ENCODE measurements at regions not wholly inside any gene's neighbourhood (a gene's known extent, or its start where the extent isn't known, plus 50 kb on each side); places are given as distances from the start of the nearest gene placed in this dataset.
"Not testable (repeated sequence)": the region's sequence is repeated elsewhere in the genome, so short reads cannot be mapped to it uniquely, and the experiment has no call there.

DNA sequence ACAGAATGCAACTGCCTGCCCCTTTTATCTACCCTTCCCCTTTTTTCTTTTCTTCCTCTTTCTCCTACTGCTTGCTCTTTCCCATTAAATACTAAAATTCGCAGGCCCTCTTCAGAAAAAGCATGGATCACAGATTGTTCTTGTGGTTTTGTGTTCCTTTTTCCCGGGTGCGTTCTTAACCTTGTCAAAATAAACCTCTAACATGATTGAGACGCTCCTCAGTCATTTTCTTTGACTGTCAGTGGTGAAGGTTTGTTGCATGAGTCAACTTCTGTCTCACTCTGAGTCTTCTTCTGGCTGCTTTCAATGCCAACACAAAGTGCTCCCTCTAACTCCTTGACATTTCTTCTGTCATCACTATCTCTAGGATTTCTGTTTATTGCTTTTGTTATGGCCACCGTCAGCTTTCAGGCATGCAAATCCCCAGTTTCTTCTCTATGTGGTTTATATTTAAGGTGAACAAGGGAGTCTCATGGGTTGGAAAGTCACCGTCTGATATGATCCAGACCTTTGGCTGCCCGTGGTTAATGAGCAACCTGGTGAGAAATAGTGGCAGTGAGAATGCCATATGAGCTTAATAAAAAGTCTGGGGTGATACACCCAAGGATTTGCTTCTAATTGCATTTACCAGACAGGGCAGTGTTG lies 338.4 kb downstream of the CNTNAP3B start:
- H3K4me1 ChIP-seq, POLR2A ChIA-PET, H3K9me3 ChIP-seq, H3K4me3 ChIP-seq, H3K27ac ChIP-seq, H3K4me2 ChIP-seq, CTCF ChIA-PET, FAIRE-seq: not testable (repeated sequence)
- WGBS (ENCODE audit: missing lambda C conversion rate): 5% methylated on average over 6 of the region's 7 CpGs
- DNase-seq (ENCODE audit: low read depth in 1 of 2, low spot score in 1 of 2): peak in 1 of 2 experiments; percentile 29
- ATAC-seq: peak; percentile 74 to 80
- TF ChIP-seq GATA3 (IDR thresholded peaks at IDR 0.05; ENCODE audit: borderline replicate concordance): peak; percentile 18; the same call in 1 of the 2 replicates

DNA sequence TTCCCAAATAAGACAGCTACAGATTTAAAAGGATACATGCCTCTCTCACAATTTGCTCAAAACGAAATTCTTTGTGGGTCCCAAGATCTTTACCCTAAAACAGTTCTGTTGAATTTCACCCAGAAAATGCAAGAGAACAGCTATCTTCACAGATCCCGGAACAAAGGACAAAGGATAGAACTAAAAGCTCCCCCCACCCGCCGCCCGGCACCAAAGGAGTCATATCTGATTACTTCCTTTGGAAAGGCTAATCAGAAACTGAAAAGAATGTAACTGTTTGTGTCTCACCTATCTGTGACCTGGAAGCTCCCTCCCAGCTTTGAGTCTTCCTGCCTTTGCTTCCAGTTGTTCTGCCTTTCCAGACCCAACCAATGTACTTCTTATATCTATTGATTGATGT lies 339.2 kb downstream of the CNTNAP3B start:
- WGBS (ENCODE audit: missing lambda C conversion rate): 80% methylated on average over 5 of the region's 5 CpGs
- H3K27ac ChIP-seq; ATAC-seq; DNase-seq (ENCODE audit: low read depth in 1 of 2, low spot score in 1 of 2); CTCF ChIA-PET; FAIRE-seq; H3K4me2 ChIP-seq; POLR2A ChIA-PET; H3K4me3 ChIP-seq; H3K4me1 ChIP-seq; H3K9me3 ChIP-seq: not testable (repeated sequence)

DNA sequence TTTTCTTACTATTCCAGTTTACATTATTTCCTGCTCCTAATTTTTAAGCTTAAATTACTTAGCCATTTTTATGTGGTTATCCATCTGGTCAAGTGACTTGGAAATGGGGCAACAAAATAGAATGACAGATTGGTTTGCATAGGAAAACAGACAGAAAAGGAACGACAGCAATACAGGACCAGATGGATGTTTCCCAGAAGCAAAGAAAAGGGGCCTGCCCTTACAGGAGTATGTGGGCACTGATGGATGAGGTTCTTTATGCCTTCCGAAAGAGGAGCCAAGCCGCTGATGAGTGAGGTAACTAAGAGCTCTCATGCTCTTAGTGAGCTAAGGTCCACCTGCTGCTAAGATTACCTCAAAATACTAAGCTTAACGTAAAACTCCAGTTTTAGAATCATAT lies 339.8 kb downstream of the CNTNAP3B start:
- H3K4me3 ChIP-seq; H3K4me2 ChIP-seq; H3K9me3 ChIP-seq; FAIRE-seq; CTCF ChIA-PET; H3K27ac ChIP-seq; ATAC-seq; POLR2A ChIA-PET; DNase-seq (ENCODE audit: low read depth in 1 of 2, low spot score in 1 of 2); H3K4me1 ChIP-seq: not testable (repeated sequence)
- 82% methylated on average over 4 of the region's 4 CpGs for WGBS (ENCODE audit: missing lambda C conversion rate)

DNA sequence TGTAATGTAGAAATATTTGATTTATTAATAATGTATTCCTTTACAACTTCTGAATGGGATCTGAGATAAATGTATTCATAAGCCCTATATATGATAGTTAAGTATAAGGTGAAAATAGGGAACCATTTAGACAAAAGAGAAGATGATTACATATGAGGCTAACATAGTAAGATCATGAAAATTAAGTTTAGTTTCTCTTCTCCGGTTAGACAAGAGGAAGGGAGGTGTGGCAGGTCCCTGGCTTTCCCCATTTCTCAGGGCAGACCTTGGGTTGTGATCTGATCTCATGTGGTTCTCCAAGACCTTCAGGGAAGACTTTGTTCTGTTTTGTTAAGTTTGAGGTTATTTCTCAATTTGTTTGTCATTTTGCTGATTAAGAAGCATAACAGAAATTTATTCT lies 341.3 kb downstream of the CNTNAP3B start:
- H3K27ac ChIP-seq; DNase-seq (ENCODE audit: low read depth in 1 of 2, low spot score in 1 of 2); H3K4me1 ChIP-seq; FAIRE-seq; CTCF ChIA-PET; POLR2A ChIA-PET; ATAC-seq; H3K4me2 ChIP-seq; H3K4me3 ChIP-seq; H3K9me3 ChIP-seq: not testable (repeated sequence)
- 61% methylated on average over 1 of the region's 1 CpG for WGBS (ENCODE audit: missing lambda C conversion rate)

DNA sequence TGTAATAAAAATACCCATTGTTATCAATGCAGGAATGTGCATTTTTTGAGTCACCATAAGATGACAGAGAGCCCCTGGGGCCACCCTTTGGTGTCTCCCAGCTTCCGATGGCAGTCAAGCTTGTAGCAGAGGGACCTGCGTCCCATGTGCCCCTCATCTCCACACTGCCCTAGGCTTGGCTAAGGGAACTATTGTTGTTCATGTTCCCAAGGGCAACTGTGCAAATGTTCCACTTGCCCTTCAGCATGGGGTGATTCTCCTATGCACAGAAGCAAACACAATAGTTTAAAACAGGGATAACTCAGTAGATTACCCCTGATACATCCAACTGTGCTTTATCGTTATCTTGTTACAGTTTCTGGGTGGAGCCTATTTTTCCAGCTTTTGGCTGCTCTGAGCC lies 342.0 kb downstream of the CNTNAP3B start:
- POLR2A ChIA-PET; H3K4me2 ChIP-seq; FAIRE-seq; H3K9me3 ChIP-seq; H3K4me1 ChIP-seq; H3K27ac ChIP-seq; ATAC-seq; CTCF ChIA-PET; H3K4me3 ChIP-seq; DNase-seq (ENCODE audit: low read depth in 1 of 2, low spot score in 1 of 2): not testable (repeated sequence)
- WGBS (ENCODE audit: missing lambda C conversion rate): 95% methylated on average over 2 of the region's 3 CpGs

DNA sequence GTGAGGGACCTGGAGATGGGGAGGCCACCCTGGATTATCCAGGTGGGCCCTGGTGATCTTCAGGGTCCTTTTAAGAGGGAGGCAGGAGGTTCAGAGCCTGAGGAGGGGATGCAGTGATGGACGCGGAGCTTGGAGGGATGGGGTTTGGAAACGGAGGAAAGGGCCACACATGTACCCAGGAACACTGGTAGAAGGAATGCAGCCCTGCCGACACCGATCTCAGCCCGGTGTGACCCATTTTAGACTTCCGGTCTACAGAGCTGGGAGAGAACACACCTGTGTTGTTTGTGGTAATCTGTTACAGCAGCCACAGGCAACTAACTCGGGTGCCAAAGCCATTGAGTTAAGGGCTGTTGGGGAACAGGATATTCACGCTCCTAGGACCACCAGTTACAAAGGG lies 345.2 kb downstream of the CNTNAP3B start:
- WGBS (ENCODE audit: missing lambda C conversion rate): 78% methylated on average over 8 of the region's 9 CpGs
- H3K4me2 ChIP-seq; H3K9me3 ChIP-seq; CTCF ChIA-PET; DNase-seq (ENCODE audit: low read depth in 1 of 2, low spot score in 1 of 2); H3K4me3 ChIP-seq; ATAC-seq; H3K4me1 ChIP-seq; POLR2A ChIA-PET; H3K27ac ChIP-seq; FAIRE-seq: not testable (repeated sequence)

DNA sequence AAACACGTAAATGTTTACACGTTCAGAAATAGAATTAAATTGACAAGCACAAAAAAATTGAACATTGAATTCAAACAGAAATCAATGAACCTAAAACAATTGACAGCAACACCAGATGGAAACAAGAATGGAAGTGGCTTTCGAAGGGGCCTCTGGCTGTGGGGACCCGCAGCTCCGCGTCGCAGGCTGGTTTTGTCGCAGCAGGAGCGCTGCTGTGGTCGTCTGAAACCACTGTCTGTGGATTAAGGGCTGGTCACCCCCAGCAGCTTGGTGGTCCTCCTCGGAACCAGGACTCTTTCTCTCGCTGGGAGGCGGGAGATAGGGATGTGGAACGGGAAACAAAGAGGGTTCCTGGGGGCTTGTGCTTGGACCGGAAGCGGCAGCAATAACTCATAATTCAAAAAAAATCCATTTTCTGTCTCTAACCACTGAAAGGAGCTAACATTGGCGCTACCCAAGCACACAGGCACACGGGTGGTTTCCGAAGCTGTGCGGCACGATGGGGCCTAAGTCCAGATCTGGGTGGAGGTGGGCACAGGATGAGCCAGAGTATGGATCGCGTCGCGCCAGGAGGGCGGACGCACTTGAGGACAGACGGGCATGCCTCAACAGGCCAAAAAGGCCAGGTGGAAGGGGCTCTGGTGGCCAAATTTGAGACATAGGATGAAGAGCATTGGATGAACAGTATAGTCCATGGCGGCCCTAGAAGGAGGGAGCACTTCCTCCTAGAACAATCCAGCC lies 346.0 kb downstream of the CNTNAP3B start:
- H3K9me3 ChIP-seq; POLR2A ChIA-PET; DNase-seq (ENCODE audit: low read depth in 1 of 2, low spot score in 1 of 2); FAIRE-seq; CTCF ChIA-PET; H3K4me2 ChIP-seq; H3K4me1 ChIP-seq; H3K4me3 ChIP-seq; ATAC-seq; H3K27ac ChIP-seq: not testable (repeated sequence)
- 87% methylated on average over 25 of the region's 29 CpGs for WGBS (ENCODE audit: missing lambda C conversion rate)

DNA sequence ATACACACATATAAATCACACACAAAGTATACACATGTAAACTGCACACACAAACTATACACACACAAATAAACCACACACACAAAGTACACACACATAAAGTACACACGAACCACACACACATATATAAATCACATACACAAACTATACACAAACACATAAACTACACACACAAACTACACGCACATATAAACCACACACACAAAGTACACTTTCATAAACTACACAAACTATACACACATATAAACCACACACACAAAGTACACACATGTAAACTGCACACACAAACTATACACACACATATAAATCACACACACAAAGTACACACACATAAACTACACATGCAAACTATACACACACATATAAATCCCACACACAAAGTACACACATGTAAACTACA lies 347.3 kb downstream of the CNTNAP3B start:
- 58% methylated on average over 2 of the region's 2 CpGs for WGBS (ENCODE audit: missing lambda C conversion rate)
- H3K4me2 ChIP-seq; CTCF ChIA-PET; H3K9me3 ChIP-seq; H3K27ac ChIP-seq; H3K4me3 ChIP-seq; ATAC-seq; POLR2A ChIA-PET; FAIRE-seq; DNase-seq (ENCODE audit: low read depth in 1 of 2, low spot score in 1 of 2); H3K4me1 ChIP-seq: not testable (repeated sequence)

DNA sequence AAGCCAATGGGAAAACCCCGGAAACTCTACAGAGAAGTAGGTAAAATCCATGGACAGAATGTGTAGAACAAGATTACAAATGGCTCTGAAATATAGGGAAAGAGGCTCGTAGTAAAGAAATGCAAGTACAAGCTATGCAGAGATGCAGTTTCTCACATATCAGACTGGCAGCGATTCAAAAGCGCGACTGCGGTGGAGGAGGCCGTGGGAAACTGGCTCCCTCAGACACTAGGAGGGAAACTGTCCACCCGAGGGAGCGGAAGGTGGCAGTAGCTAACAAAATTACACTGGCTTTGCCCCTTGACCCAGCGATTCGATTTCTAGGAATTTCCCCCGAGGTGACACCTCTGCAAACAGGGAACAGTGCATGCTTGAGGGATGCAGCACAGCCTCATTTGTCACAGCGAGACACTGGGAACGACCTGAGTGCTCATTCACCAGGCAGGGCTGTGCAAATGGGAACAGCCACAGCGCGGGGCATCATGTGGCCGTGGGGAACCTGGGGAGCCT lies 349.3 kb downstream of the CNTNAP3B start:
- CTCF ChIA-PET; DNase-seq (ENCODE audit: low read depth in 1 of 2, low spot score in 1 of 2); FAIRE-seq; H3K4me2 ChIP-seq; POLR2A ChIA-PET; H3K27ac ChIP-seq; ATAC-seq; H3K9me3 ChIP-seq; H3K4me3 ChIP-seq; H3K4me1 ChIP-seq: not testable (repeated sequence)
- 78% methylated on average over 9 of the region's 17 CpGs for WGBS (ENCODE audit: missing lambda C conversion rate)

DNA sequence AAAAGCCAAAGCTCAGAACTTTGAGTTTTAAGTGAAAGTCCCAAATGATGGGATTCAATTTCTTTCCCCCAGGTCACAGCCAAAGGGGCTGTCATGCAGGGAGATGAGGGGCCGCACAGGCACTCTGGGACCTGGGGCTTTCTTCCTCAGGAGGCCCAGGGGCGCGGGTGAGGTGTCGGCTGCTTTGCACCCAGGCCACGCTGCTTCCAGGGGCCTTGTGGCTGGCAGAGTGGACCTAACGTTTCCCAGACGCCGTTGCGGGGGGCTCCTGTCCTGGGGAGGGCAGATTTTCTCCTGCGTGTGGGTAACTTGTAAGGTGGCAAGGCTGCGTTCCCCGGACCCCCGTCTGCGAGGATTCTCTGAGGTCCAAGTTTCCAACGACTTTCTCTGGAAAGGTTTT lies 350.0 kb downstream of the CNTNAP3B start:
- POLR2A ChIA-PET: not testable (repeated sequence)

DNA sequence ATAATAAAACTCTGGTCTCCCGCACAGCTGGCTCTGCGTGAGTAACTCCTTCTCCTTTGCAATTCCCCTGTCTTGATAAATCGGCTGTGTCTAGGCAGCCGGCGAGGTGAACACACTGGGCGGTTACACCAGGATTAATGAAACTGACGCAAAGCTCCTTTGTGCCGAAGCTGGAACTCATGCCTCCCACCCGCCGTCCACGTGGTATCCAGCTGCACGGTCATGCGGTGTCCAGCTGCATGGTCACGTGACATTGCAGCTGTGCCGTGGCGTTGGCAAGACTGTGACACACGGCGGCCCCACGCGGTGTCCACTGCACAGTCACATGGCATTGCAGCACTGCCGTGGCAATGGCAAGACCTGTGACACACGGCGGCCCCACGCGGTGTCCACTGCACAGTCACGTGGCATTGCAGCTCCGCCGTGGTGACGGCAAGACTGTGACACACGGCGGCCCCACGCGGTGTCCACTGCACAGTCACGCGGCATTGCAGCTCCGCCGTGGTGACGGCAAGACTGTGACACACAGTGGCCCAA lies 350.6 kb downstream of the CNTNAP3B start:
- H3K9me3 ChIP-seq; POLR2A ChIA-PET; FAIRE-seq; H3K27ac ChIP-seq; H3K4me2 ChIP-seq; CTCF ChIA-PET; H3K4me3 ChIP-seq; ATAC-seq; DNase-seq (ENCODE audit: low read depth in 1 of 2, low spot score in 1 of 2); H3K4me1 ChIP-seq: not testable (repeated sequence)
- 97% methylated on average over 21 of the region's 38 CpGs for WGBS (ENCODE audit: missing lambda C conversion rate)

More for the DNA sequence above, 350.0 kb downstream of the CNTNAP3B start:
- FAIRE-seq; H3K27ac ChIP-seq; CTCF ChIA-PET; H3K4me1 ChIP-seq; H3K4me2 ChIP-seq; ATAC-seq; DNase-seq (ENCODE audit: low read depth in 1 of 2, low spot score in 1 of 2); H3K4me3 ChIP-seq; H3K9me3 ChIP-seq: not testable (repeated sequence)
- 91% methylated on average over 11 of the region's 15 CpGs for WGBS (ENCODE audit: missing lambda C conversion rate)
